HCT116 (cell line): ENCODE measurements at regions not wholly inside any gene's neighbourhood (a gene's known extent, or its start where the extent isn't known, plus 50 kb on each side); places are given as distances from the start of the nearest gene placed in this dataset.

Source experiments
- CBX3 ChIP-seq: IDR thresholded peaks from 2 replicates; pipeline ENCODE4 v1.6.1; 2012; ENCODE audit warnings: low read depth
- CTCF ChIP-seq, 3 experiments: fragments of 200-600 bp in 1 of 3; sonication (generic) in 1 of 3; IDR thresholded peaks in 2 of 3; conservative IDR thresholded peaks in 1 of 3; 2 replicates each; pipeline ENCODE4 v1.5.1; 2012 to 2017; ENCODE audit warnings: low read depth in 2 of 3, low read length in 2 of 3, antibody characterized with exemption in 1 of 3, borderline replicate concordance in 1 of 3, control low read depth in 1 of 3, mild to moderate bottlenecking in 1 of 3, mixed read lengths in 1 of 3, mixed run types in 1 of 3, moderate library complexity in 1 of 3; ENCODE audit not compliant: insufficient read depth in 1 of 3
- EZH2 ChIP-seq: fragments of 200-600 bp; sonication (generic); IDR thresholded peaks from 2 replicates; pipeline ENCODE4 v1.6.1; 2017; ENCODE audit warnings: antibody characterized with exemption, mixed run types
- POLR2AphosphoS5 ChIP-seq: IDR thresholded peaks from 2 replicates; pipeline ENCODE4 v1.6.1; 2011; ENCODE audit warnings: mild to moderate bottlenecking, low read depth, low read length, moderate library complexity
- YY1 ChIP-seq: IDR thresholded peaks from 2 replicates; pipeline ENCODE4 v1.6.1; 2011; ENCODE audit warnings: low read length, low read depth, moderate library complexity, mild to moderate bottlenecking; ENCODE audit not compliant: insufficient replicate concordance; ENCODE audit errors: extremely low read depth

GRCh38 chr11:33984682-33985389 lies 66.7 kb upstream of the CAPRIN1 start:
- TF ChIP-seq CTCF (IDR thresholded peaks at IDR 0.05 in 2 of 3, conservative IDR thresholded peaks at IDR 0.05 in 1 of 3; ENCODE audit: borderline replicate concordance in 1 of 3, insufficient read depth in 1 of 3, low read depth in 2 of 3, low read length in 2 of 3) (peak; percentile 32 to 52 (median 35); a peak in 4 of 6 replicates), YY1 (no peak), EZH2 (no peak), POLR2AphosphoS5 (no peak), CBX3 (no peak)
